ENCODE measurements at regions not wholly inside any gene's neighbourhood (a gene's known extent, or its start where the extent isn't known, plus 50 kb on each side); places are given as distances from the start of the nearest gene placed in this dataset.

- no peak overlapping the region for H3K4me3 ChIP-seq (replicated peaks in 1 of 2; ENCODE audit: low read depth in 2 of 2, low read length in 2 of 2)
- TF ChIP-seq, protein P1, sequence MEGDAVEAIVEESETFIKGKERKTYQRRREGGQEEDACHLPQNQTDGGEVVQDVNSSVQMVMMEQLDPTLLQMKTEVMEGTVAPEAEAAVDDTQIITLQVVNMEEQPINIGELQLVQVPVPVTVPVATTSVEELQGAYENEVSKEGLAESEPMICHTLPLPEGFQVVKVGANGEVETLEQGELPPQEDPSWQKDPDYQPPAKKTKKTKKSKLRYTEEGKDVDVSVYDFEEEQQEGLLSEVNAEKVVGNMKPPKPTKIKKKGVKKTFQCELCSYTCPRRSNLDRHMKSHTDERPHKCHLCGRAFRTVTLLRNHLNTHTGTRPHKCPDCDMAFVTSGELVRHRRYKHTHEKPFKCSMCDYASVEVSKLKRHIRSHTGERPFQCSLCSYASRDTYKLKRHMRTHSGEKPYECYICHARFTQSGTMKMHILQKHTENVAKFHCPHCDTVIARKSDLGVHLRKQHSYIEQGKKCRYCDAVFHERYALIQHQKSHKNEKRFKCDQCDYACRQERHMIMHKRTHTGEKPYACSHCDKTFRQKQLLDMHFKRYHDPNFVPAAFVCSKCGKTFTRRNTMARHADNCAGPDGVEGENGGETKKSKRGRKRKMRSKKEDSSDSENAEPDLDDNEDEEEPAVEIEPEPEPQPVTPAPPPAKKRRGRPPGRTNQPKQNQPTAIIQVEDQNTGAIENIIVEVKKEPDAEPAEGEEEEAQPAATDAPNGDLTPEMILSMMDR (IDR thresholded peaks at IDR 0.05; ENCODE audit: low read depth, low read length), result no peak
Measured at GRCh38 chr1:109815809-109816174, 52.1 kb upstream of the EPS8L3 start.

GRCh38 chr1:109814993-109815786 lies 51.5 kb upstream of the EPS8L3 start:
- TF ChIP-seq, protein P1 (IDR thresholded peaks at IDR 0.05; ENCODE audit: low read depth, low read length), result no peak
- DNase-seq (ENCODE audit: low read depth in 2 of 2), result no peak
- H3K4me3 ChIP-seq (replicated peaks in 1 of 2; ENCODE audit: low read depth in 2 of 2, low read length in 2 of 2), result no peak overlapping the region

More at GRCh38 chr1:109815809-109816174, 52.1 kb upstream of the EPS8L3 start:
- no peak for DNase-seq (ENCODE audit: low read depth in 2 of 2)

DNA sequence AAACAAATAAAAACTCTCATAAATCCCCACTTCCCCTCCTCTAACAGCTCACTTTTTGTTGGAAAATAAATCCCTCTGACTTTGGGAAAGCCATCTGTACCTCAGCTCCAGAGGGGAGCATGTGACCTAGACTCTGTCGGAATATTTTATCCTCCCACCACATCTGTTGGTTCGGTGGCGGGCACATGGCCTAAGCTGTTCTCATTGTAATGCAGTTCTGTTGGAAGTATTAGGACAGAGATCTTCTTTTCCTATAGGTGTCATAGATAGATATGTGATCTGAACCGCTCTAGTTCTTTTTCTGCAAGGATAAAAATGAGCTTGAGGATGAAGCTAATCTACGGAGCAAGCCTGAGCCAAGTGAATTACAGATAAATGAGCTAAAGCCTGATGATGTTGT lies 50.5 kb upstream of the EPS8L3 start:
- TF ChIP-seq, protein P1 (IDR thresholded peaks at IDR 0.05; ENCODE audit: low read depth, low read length), result no peak
- no peak for DNase-seq (ENCODE audit: low read depth in 2 of 2)
- H3K4me3 ChIP-seq (replicated peaks in 1 of 2; ENCODE audit: low read depth in 2 of 2, low read length in 2 of 2), result no peak overlapping the region

Measured in cardiac fibroblast (primary cell).